ENCODE measurements at regions not wholly inside any gene's neighbourhood (a gene's known extent, or its start where the extent isn't known, plus 50 kb on each side); places are given as distances from the start of the nearest gene placed in this dataset.

DNA sequence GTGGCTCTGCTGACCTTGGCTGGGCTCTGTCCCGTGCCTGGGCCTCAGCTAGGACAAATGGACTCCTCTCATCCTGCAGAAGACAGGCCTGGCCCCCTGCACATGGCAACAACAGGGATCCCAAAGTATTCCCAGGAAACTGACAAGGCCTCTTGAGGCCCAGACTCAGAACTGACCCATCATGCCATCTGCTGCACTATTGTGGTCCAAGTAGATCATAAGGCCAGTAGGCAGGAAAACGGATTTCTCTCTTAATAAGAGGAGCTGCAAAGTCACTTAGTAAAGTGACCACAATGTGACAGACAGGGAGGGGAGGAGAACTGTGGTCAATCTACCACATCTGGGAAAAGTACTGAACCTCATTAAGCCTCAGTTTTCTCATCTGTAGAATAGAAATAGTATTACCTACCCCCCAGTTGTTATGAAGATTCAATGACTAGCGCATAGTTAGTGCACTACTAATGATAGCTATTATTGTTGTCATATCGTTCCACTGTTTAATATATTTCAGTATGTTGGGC lies 62.1 kb upstream of the TNRC6A start:
- DNase-seq (ENCODE audit: low spot score) (no peak), ATAC-seq (no peak)
- no peaks in the 10 kb centered on the region for H3K36me3 ChIP-seq (ENCODE audit: insufficient read depth)
- no peak overlapping the region for H3K4me3 ChIP-seq
- H2AFZ ChIP-seq, result no peak overlapping the region
- H3K4me2 ChIP-seq, result no peak overlapping the region
- Mint-ChIP-seq H3K27me3 (ENCODE audit: insufficient read depth, low read depth, poor library complexity) (peaks cover 8% of the 10 kb centered on the region), H3K4me3 (no peak overlapping the region), H3K27ac (no peak overlapping the region), H3K36me3 (ENCODE audit: low read depth) (no peaks in the 10 kb centered on the region), H3K9me3 (no peaks in the 10 kb centered on the region; the same call in 2 of the 3 replicates), H3K4me1 (peaks cover 11% of the 10 kb centered on the region)
- peaks cover 11% of the 10 kb centered on the region for H3K4me1 ChIP-seq (ENCODE audit: insufficient read depth)
- no peaks in the 10 kb centered on the region for H3K79me2 ChIP-seq (replicated peaks; ENCODE audit: insufficient read depth)
- H3K27me3 ChIP-seq (ENCODE audit: insufficient read depth), result no peaks in the 10 kb centered on the region
- no peaks in the 10 kb centered on the region for H4K20me1 ChIP-seq (replicated peaks; ENCODE audit: insufficient read depth)
- no peak overlapping the region for H3K27ac ChIP-seq (ENCODE audit: low read depth)
- TF ChIP-seq ZNF462 (CRISPR knock-in tag; IDR thresholded peaks at IDR 0.05) (no peak), ZNF331 (CRISPR knock-in tag; IDR thresholded peaks at IDR 0.05; ENCODE audit: low read depth) (no peak), JUNB (IDR thresholded peaks at IDR 0.05; ENCODE audit: unreplicated experiment) (no peak), CREB1 (CRISPR knock-in tag; IDR thresholded peaks at IDR 0.05; ENCODE audit: low read depth) (no peak), NANOG (IDR thresholded peaks at IDR 0.05; ENCODE audit: borderline replicate concordance) (no peak)
- TF ChIP-seq, protein P1, sequence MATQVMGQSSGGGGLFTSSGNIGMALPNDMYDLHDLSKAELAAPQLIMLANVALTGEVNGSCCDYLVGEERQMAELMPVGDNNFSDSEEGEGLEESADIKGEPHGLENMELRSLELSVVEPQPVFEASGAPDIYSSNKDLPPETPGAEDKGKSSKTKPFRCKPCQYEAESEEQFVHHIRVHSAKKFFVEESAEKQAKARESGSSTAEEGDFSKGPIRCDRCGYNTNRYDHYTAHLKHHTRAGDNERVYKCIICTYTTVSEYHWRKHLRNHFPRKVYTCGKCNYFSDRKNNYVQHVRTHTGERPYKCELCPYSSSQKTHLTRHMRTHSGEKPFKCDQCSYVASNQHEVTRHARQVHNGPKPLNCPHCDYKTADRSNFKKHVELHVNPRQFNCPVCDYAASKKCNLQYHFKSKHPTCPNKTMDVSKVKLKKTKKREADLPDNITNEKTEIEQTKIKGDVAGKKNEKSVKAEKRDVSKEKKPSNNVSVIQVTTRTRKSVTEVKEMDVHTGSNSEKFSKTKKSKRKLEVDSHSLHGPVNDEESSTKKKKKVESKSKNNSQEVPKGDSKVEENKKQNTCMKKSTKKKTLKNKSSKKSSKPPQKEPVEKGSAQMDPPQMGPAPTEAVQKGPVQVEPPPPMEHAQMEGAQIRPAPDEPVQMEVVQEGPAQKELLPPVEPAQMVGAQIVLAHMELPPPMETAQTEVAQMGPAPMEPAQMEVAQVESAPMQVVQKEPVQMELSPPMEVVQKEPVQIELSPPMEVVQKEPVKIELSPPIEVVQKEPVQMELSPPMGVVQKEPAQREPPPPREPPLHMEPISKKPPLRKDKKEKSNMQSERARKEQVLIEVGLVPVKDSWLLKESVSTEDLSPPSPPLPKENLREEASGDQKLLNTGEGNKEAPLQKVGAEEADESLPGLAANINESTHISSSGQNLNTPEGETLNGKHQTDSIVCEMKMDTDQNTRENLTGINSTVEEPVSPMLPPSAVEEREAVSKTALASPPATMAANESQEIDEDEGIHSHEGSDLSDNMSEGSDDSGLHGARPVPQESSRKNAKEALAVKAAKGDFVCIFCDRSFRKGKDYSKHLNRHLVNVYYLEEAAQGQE (IDR thresholded peaks at IDR 0.05; ENCODE audit: unreplicated experiment), result no peak
- TF ChIP-seq, protein P2, sequence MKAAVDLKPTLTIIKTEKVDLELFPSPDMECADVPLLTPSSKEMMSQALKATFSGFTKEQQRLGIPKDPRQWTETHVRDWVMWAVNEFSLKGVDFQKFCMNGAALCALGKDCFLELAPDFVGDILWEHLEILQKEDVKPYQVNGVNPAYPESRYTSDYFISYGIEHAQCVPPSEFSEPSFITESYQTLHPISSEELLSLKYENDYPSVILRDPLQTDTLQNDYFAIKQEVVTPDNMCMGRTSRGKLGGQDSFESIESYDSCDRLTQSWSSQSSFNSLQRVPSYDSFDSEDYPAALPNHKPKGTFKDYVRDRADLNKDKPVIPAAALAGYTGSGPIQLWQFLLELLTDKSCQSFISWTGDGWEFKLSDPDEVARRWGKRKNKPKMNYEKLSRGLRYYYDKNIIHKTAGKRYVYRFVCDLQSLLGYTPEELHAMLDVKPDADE (IDR thresholded peaks at IDR 0.05), result no peak
- H3F3A ChIP-seq (replicated peaks; ENCODE audit: low read depth), result 0 out of 2 replicates have a peak, but pooled peaks cover 7% of the 10 kb centered on the region
- no peaks in the 10 kb centered on the region for H3K9me2 ChIP-seq (ENCODE audit: insufficient read depth)
